Liver (tissue), 8 donors: ENCODE measurements at regions not wholly inside any gene's neighbourhood (a gene's known extent, or its start where the extent isn't known, plus 50 kb on each side); places are given as distances from the start of the nearest gene placed in this dataset.

Source experiments
- DNase-seq: peaks from one replicate; pipeline ENCODE4 v3.0.0-alpha.2; 2017; ENCODE audit warnings: low spot score
- H3K27ac ChIP-seq, 2 donors: one replicate each; pipeline ENCODE4 v1.7.0; 2013; ENCODE audit warnings: inconsistent platforms in 2 of 2, low read length in 2 of 2, control low read depth in 1 of 2, low read depth in 1 of 2, mild to moderate bottlenecking in 1 of 2
- H3K27me3 ChIP-seq, 4 donors: one replicate each; pipeline versions ENCODE4 v1.6.1 to v1.7.0; 2013; ENCODE audit warnings: low read length in 3 of 4, inconsistent platforms in 1 of 4, mild to moderate bottlenecking in 1 of 4, moderate library complexity in 1 of 4; ENCODE audit not compliant: control insufficient read depth in 4 of 4, insufficient read depth in 4 of 4
- H3K36me3 ChIP-seq, 4 donors: one replicate each; pipeline versions ENCODE4 v1.6.1 to v1.7.0; 2013; ENCODE audit warnings: low read length in 3 of 4, mild to moderate bottlenecking in 3 of 4, low read depth in 1 of 4, moderate library complexity in 1 of 4; ENCODE audit not compliant: control insufficient read depth in 4 of 4, insufficient read depth in 3 of 4
- H3K4me1 ChIP-seq, 4 donors: one replicate each; pipeline versions ENCODE4 v1.6.1 to v1.7.0; 2013; ENCODE audit warnings: low read length in 3 of 4, mild to moderate bottlenecking in 3 of 4, moderate library complexity in 1 of 4; ENCODE audit not compliant: control insufficient read depth in 4 of 4, insufficient read depth in 4 of 4
- H3K4me3 ChIP-seq, 3 donors: one replicate each; pipeline versions ENCODE4 v1.6.1 to v1.7.0; 2013; ENCODE audit warnings: low read length in 3 of 3, control low read depth in 1 of 3, low read depth in 1 of 3, mild to moderate bottlenecking in 1 of 3
- H3K9ac ChIP-seq, 2 donors: one replicate each; pipeline ENCODE4 v1.7.0; 2013; ENCODE audit warnings: low read length in 2 of 2, mild to moderate bottlenecking in 2 of 2, moderate library complexity in 2 of 2, control low read depth in 1 of 2, low read depth in 1 of 2
- H3K9me3 ChIP-seq, 4 donors: one replicate each; pipeline versions ENCODE4 v1.6.1 to v1.7.0; 2013; ENCODE audit warnings: low read length in 3 of 4; ENCODE audit not compliant: control insufficient read depth in 4 of 4
- CTCF ChIP-seq: fragments of 150-350 bp; IDR thresholded peaks from 2 replicates; pipeline ENCODE4 v1.5.1; 2017; ENCODE audit warnings: improper control_type of control experiment, low read depth, low read length; ENCODE audit not compliant: missing input control
- EGR1 ChIP-seq, 2 donors: IDR thresholded peaks; 2 replicates each; pipeline ENCODE4 v1.6.1; 2016 to 2018; ENCODE audit warnings: antibody characterized with exemption in 2 of 2, low read depth in 2 of 2
- FOXA1 ChIP-seq: IDR thresholded peaks from 2 replicates; pipeline ENCODE4 v1.6.1; 2016; ENCODE audit warnings: antibody characterized with exemption
- FOXA2 ChIP-seq: IDR thresholded peaks from 2 replicates; pipeline ENCODE4 v1.6.1; 2016; ENCODE audit warnings: antibody characterized with exemption
- GABPA ChIP-seq, 2 donors: IDR thresholded peaks in 1 of 2; conservative IDR thresholded peaks in 1 of 2; 2 replicates each; pipeline ENCODE4 v1.6.1; 2016; ENCODE audit warnings: antibody characterized with exemption in 2 of 2, mild to moderate bottlenecking in 1 of 2, moderate library complexity in 1 of 2
- HNF4A ChIP-seq, 2 donors: conservative IDR thresholded peaks; 2 replicates each; pipeline ENCODE4 v1.6.1; 2016; ENCODE audit warnings: antibody characterized with exemption in 2 of 2, mild to moderate bottlenecking in 2 of 2
- HNF4G ChIP-seq: IDR thresholded peaks from 2 replicates; pipeline ENCODE4 v1.6.1; 2016; ENCODE audit warnings: antibody characterized with exemption
- JUND ChIP-seq, 2 donors: IDR thresholded peaks; 2 replicates each; pipeline ENCODE4 v1.6.1; 2016; ENCODE audit warnings: antibody characterized with exemption in 2 of 2
- MAX ChIP-seq: IDR thresholded peaks from 2 replicates; pipeline ENCODE4 v1.6.1; 2016; ENCODE audit warnings: antibody characterized with exemption
- NR2F2 ChIP-seq: IDR thresholded peaks from 2 replicates; pipeline ENCODE4 v1.6.1; 2016; ENCODE audit warnings: antibody characterized with exemption
- RAD21 ChIP-seq, 2 donors: IDR thresholded peaks; 2 replicates each; pipeline ENCODE4 v1.6.1; 2016; ENCODE audit warnings: antibody characterized with exemption in 2 of 2, mild to moderate bottlenecking in 2 of 2
- RXRA ChIP-seq, 2 donors: IDR thresholded peaks; 2 replicates each; pipeline ENCODE4 v1.6.1; 2017 to 2018; ENCODE audit warnings: antibody characterized with exemption in 2 of 2, mild to moderate bottlenecking in 1 of 2
- SP1 ChIP-seq: IDR thresholded peaks from 2 replicates; pipeline ENCODE4 v1.6.1; 2018; ENCODE audit warnings: antibody characterized with exemption, mild to moderate bottlenecking
- TAF1 ChIP-seq: conservative IDR thresholded peaks from 2 replicates; pipeline ENCODE4 v1.6.1; 2016; ENCODE audit warnings: antibody characterized with exemption, mild to moderate bottlenecking
- YY1 ChIP-seq: IDR thresholded peaks from 2 replicates; pipeline ENCODE4 v1.6.1; 2016; ENCODE audit warnings: antibody characterized with exemption, mild to moderate bottlenecking
- WGBS: extraction: QIAGEN DNeasy Blood & Tissue Kit; methylation state at CpG from one replicate; pipeline ENCODE4 v1.1.7; 2013; 5-methylcytosine and 5-hydroxymethylcytosine counted together
- TF ChIP-seq, protein P1 (sequence below): IDR thresholded peaks from 2 replicates; pipeline ENCODE4 v1.6.1; 2016; ENCODE audit warnings: antibody characterized with exemption
- TF ChIP-seq, protein P2 (sequence below): IDR thresholded peaks from 2 replicates; pipeline ENCODE4 v1.6.1; 2016; ENCODE audit warnings: antibody characterized with exemption, mild to moderate bottlenecking
- TF ChIP-seq, protein P3 (sequence below): IDR thresholded peaks from 2 replicates; pipeline ENCODE4 v1.6.1; 2016; ENCODE audit warnings: antibody characterized with exemption
- donor health status: healthy.
- donor health status: healthy.
- donor health status: healthy.
- donor health status: healthy.
- donor health status: healthy.

DNA sequence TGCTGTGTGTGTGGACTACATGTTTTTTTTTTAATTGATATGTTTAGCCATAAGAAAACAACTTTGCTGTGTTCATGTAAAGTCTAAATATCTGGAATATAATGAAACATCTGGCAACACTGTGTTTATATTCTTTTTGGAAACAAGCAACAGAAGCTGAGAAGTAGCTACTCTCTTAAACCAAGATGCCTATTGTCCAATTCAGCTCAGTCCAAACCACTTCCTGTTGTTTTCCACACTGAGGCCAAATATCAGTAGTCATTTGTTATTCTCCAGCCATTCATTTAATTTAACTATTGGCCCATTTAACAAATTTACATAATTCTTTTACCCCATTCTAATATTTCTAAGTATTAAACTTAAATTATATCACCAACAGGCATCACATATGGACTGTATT lies 903.0 kb upstream of the SLIT2 start:
- Histone ChIP-seq H3K36me3 (no peaks in the 10 kb centered on the region), H3K4me1 (no peaks in the 10 kb centered on the region), H3K27me3 (no peaks in the 10 kb centered on the region), H3K9me3 (no peaks in the 10 kb centered on the region), H3K9ac (no peak overlapping the region), H3K27ac (no peak overlapping the region), H3K4me3 (no peak overlapping the region)
- TF ChIP-seq HNF4A (conservative IDR thresholded peaks at IDR 0.05) (no peak), RAD21 (IDR thresholded peaks at IDR 0.05) (no peak), MAX (no peak), GABPA (IDR thresholded peaks at IDR 0.05 in 1 of 2, conservative IDR thresholded peaks at IDR 0.05 in 1 of 2) (no peak), FOXA2 (no peak)
- DNase-seq: no peak

GRCh38 chr4:19346636-19347035 lies 905.1 kb upstream of the SLIT2 start:
- WGBS: 86% methylated on average over 3 of the region's 3 CpGs

More at GRCh38 chr4:19346636-19347035, 905.1 kb upstream of the SLIT2 start:
- H3K4me1 ChIP-seq: no peaks in the 10 kb centered on the region
- no peak overlapping the region for H3K9ac ChIP-seq
- H3K27ac ChIP-seq: no peak overlapping the region
- H3K4me3 ChIP-seq: no peak overlapping the region
- peaks cover 0 to 3% (median 0%) of the 10 kb centered on the region in 4 donors for H3K9me3 ChIP-seq
- peaks cover 0 to 2% (median 0%) of the 10 kb centered on the region in 4 donors for H3K27me3 ChIP-seq
- H3K36me3 ChIP-seq: no peaks in the 10 kb centered on the region
- TF ChIP-seq SP1 (no peak), EGR1 (IDR thresholded peaks at IDR 0.05; ENCODE audit: low read depth in 2 of 2) (no peak), YY1 (no peak), TAF1 (no peak), JUND (IDR thresholded peaks at IDR 0.05) (no peak), FOXA1 (no peak), HNF4G (no peak), CTCF (no peak), NR2F2 (no peak), FOXA2 (no peak), RAD21 (IDR thresholded peaks at IDR 0.05) (no peak), HNF4A (conservative IDR thresholded peaks at IDR 0.05) (no peak), GABPA (IDR thresholded peaks at IDR 0.05 in 1 of 2, conservative IDR thresholded peaks at IDR 0.05 in 1 of 2) (no peak), RXRA (IDR thresholded peaks at IDR 0.05) (no peak), MAX (no peak)
- TF ChIP-seq, protein P1, sequence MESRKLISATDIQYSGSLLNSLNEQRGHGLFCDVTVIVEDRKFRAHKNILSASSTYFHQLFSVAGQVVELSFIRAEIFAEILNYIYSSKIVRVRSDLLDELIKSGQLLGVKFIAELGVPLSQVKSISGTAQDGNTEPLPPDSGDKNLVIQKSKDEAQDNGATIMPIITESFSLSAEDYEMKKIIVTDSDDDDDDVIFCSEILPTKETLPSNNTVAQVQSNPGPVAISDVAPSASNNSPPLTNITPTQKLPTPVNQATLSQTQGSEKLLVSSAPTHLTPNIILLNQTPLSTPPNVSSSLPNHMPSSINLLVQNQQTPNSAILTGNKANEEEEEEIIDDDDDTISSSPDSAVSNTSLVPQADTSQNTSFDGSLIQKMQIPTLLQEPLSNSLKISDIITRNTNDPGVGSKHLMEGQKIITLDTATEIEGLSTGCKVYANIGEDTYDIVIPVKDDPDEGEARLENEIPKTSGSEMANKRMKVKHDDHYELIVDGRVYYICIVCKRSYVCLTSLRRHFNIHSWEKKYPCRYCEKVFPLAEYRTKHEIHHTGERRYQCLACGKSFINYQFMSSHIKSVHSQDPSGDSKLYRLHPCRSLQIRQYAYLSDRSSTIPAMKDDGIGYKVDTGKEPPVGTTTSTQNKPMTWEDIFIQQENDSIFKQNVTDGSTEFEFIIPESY: no peak
- TF ChIP-seq, protein P2, sequence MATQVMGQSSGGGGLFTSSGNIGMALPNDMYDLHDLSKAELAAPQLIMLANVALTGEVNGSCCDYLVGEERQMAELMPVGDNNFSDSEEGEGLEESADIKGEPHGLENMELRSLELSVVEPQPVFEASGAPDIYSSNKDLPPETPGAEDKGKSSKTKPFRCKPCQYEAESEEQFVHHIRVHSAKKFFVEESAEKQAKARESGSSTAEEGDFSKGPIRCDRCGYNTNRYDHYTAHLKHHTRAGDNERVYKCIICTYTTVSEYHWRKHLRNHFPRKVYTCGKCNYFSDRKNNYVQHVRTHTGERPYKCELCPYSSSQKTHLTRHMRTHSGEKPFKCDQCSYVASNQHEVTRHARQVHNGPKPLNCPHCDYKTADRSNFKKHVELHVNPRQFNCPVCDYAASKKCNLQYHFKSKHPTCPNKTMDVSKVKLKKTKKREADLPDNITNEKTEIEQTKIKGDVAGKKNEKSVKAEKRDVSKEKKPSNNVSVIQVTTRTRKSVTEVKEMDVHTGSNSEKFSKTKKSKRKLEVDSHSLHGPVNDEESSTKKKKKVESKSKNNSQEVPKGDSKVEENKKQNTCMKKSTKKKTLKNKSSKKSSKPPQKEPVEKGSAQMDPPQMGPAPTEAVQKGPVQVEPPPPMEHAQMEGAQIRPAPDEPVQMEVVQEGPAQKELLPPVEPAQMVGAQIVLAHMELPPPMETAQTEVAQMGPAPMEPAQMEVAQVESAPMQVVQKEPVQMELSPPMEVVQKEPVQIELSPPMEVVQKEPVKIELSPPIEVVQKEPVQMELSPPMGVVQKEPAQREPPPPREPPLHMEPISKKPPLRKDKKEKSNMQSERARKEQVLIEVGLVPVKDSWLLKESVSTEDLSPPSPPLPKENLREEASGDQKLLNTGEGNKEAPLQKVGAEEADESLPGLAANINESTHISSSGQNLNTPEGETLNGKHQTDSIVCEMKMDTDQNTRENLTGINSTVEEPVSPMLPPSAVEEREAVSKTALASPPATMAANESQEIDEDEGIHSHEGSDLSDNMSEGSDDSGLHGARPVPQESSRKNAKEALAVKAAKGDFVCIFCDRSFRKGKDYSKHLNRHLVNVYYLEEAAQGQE: no peak
- TF ChIP-seq, protein P3, sequence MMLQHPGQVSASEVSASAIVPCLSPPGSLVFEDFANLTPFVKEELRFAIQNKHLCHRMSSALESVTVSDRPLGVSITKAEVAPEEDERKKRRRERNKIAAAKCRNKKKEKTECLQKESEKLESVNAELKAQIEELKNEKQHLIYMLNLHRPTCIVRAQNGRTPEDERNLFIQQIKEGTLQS: no peak
- DNase-seq: no peak
